Osteocyte (in vitro differentiated cells): ENCODE measurements at regions not wholly inside any gene's neighbourhood (a gene's known extent, or its start where the extent isn't known, plus 50 kb on each side); places are given as distances from the start of the nearest gene placed in this dataset.

ENCODE experiments used
- DNase-seq: peaks from one replicate; pipeline ENCODE4 v3.0.0; 2021; ENCODE audit warnings: mixed read lengths; ENCODE audit not compliant: unreplicated experiment; ENCODE audit errors: extremely low spot score
- H3K27ac Mint-ChIP-seq: one replicate; pipeline ENCODE4 v1.8.0; 2021; ENCODE audit warnings: mild to moderate bottlenecking, mixed read lengths; ENCODE audit not compliant: unreplicated experiment
- H3K27me3 Mint-ChIP-seq: one replicate; pipeline ENCODE4 v1.8.0; 2021; ENCODE audit warnings: mixed read lengths; ENCODE audit not compliant: unreplicated experiment
- H3K36me3 Mint-ChIP-seq: one replicate; pipeline ENCODE4 v1.8.0; 2021; ENCODE audit warnings: mixed read lengths; ENCODE audit not compliant: unreplicated experiment
- H3K4me1 Mint-ChIP-seq: one replicate; pipeline ENCODE4 v1.8.0; 2021; ENCODE audit warnings: mixed read lengths; ENCODE audit not compliant: unreplicated experiment
- H3K4me3 Mint-ChIP-seq: one replicate; pipeline ENCODE4 v1.8.0; 2021; ENCODE audit warnings: mild to moderate bottlenecking, moderate library complexity, mixed read lengths; ENCODE audit not compliant: unreplicated experiment
- H3K9me3 Mint-ChIP-seq: one replicate; pipeline ENCODE4 v1.8.0; 2021; ENCODE audit warnings: mixed read lengths; ENCODE audit not compliant: unreplicated experiment
- TF ChIP-seq, protein P1 (sequence below): fragments of 200-600 bp; sonication (generic); IDR thresholded peaks from 2 replicates; pipeline ENCODE4 v1.5.0; 2021; ENCODE audit warnings: antibody characterized with exemption, mild to moderate bottlenecking, moderate library complexity

DNA sequence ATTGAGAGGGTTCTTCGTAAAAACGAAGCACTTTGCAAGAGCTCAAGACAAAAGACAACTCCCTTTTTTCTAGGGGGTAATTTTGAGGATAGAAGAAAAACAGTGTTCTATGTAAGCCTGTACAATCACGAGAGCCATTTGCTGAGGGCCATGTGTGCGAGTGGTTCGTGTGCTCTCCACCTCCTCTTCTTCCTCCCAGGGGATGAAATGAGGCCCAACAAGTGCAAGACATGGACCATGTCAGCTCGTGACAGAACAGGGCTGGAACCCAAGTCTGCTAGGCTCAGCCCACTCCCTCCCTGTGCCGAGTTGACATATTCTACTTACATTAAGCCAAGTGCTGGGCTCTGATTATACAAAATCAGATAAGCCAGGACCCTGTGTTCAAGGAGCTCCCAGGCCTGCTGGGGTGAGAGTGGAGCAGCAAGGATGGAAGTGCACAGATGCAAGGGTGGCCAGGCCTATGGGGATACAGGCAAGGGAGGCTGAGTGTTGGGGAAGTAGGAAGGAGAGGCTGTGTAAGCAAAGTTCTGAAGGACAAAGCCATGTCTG, 97.9 kb upstream of the MSX2 start:
- no peak for DNase-seq
- Mint-ChIP-seq H3K27me3 (peaks cover 5% of the 10 kb centered on the region), H3K9me3 (no peaks in the 10 kb centered on the region), H3K36me3 (no peaks in the 10 kb centered on the region), H3K27ac (peak overlapping the region; percentile 47), H3K4me3 (no peak overlapping the region), H3K4me1 (peaks cover 13% of the 10 kb centered on the region)
- TF ChIP-seq, protein P1, sequence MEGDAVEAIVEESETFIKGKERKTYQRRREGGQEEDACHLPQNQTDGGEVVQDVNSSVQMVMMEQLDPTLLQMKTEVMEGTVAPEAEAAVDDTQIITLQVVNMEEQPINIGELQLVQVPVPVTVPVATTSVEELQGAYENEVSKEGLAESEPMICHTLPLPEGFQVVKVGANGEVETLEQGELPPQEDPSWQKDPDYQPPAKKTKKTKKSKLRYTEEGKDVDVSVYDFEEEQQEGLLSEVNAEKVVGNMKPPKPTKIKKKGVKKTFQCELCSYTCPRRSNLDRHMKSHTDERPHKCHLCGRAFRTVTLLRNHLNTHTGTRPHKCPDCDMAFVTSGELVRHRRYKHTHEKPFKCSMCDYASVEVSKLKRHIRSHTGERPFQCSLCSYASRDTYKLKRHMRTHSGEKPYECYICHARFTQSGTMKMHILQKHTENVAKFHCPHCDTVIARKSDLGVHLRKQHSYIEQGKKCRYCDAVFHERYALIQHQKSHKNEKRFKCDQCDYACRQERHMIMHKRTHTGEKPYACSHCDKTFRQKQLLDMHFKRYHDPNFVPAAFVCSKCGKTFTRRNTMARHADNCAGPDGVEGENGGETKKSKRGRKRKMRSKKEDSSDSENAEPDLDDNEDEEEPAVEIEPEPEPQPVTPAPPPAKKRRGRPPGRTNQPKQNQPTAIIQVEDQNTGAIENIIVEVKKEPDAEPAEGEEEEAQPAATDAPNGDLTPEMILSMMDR, result no peak

DNA sequence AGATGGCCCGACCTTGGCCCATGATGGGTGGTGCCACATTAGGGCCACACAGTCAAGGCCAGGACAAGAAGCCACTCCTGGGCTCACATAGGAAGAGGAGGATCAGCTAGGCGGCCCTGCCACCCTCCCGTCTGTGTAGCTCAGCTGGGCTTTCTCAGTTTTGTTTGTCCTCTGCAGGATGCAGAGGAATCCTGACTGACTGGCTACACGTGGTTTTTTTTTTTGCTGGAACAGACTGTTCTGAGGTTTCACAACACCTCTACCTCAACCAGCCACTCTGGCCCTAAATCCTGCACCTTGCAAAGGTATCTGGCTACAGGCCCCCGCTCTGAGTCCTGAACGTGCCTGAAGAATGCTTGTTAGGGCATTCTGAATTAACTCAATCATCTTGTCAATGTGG, 88.3 kb upstream of the MSX2 start:
- Mint-ChIP-seq H3K4me3 (no peak overlapping the region), H3K9me3 (no peaks in the 10 kb centered on the region), H3K4me1 (peaks cover 3% of the 10 kb centered on the region), H3K36me3 (no peaks in the 10 kb centered on the region), H3K27ac (no peak overlapping the region), H3K27me3 (no peaks in the 10 kb centered on the region)
- DNase-seq, result no peak
- TF ChIP-seq, protein P1, result no peak

DNA sequence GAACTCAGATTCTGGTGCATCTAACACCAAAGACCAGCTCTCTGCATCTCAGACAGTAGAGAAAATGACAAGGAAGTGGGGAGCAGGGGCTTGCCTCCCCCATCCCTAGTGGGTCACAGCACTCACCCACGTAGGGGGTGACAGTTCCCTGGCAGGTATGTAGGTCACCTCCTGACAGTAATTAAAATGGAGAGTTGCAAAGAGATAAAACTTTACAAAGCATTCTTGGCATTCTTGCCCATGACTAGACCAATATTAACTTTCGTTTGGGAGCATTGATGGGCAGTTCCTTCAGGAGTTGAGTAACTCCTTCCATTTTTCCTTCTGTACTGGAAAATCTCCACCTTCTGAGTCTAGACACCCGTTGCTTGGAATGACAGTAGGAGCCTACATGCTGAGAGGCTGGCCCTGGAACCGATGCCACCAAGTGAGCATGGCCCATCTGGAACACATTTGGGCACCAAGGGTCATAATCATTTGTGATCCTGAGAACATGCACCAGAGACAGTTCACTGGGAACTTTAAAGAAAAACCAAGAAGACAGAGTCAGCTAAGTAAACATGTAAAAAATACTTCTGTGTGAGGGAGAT, 81.5 kb upstream of the MSX2 start:
- H3K4me3 Mint-ChIP-seq, result peak overlapping the region; percentile 1
- no peak for DNase-seq
- TF ChIP-seq, protein P1, result no peak
- H3K27ac Mint-ChIP-seq, result peak overlapping the region; percentile 85
- H3K9me3 Mint-ChIP-seq, result peaks cover 9% of the 10 kb centered on the region
- H3K27me3 Mint-ChIP-seq, result no peaks in the 10 kb centered on the region
- no peaks in the 10 kb centered on the region for H3K36me3 Mint-ChIP-seq
- peaks cover 41% of the 10 kb centered on the region for H3K4me1 Mint-ChIP-seq

DNA sequence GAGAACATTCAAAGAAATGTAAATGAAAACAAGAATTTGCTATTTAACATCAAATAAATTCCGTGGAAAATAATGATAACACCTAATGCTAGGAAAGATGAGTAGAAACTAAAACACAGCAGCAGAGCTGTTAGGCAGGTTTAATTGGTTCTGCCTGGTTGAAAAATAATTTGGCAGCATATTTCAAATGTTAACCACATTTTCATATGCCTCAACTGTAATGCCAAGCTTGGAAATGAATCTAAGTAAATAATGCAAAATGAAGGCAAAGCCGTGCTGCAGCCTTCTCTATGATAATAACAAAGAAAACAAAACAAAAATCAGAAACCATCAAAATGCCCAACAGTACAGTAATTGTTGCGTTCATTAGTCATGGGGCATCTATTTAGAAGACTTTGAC, 79.9 kb upstream of the MSX2 start:
- no peak for DNase-seq
- H3K4me1 Mint-ChIP-seq, result peaks cover 41% of the 10 kb centered on the region
- no peak overlapping the region for H3K4me3 Mint-ChIP-seq
- TF ChIP-seq, protein P1, result no peak
- no peaks in the 10 kb centered on the region for H3K36me3 Mint-ChIP-seq
- H3K9me3 Mint-ChIP-seq, result peaks cover 20% of the 10 kb centered on the region
- no peaks in the 10 kb centered on the region for H3K27me3 Mint-ChIP-seq
- H3K27ac Mint-ChIP-seq, result peak overlapping the region; percentile 85

DNA sequence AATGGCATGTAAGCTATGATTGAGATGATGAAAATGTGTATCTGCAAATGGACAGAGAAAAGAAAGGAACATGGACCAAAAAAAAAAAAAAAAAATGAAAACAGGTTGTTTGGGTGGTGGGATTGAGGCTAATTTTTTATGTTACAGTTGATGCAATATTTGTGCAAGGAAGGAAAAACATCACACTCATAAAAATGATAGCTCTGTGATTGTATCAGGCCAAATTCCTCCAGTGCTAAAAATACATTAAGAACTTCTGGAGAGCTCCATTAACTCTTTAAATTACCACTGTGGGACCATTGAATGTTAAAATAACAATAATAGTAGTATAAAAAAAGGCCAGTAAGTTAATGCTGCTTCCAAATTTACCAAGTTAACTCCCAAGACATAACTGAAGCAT, 79.5 kb upstream of the MSX2 start:
- Mint-ChIP-seq H3K27ac (peak overlapping the region; percentile 85), H3K4me3 (no peak overlapping the region), H3K36me3 (no peaks in the 10 kb centered on the region), H3K9me3 (peaks cover 20% of the 10 kb centered on the region), H3K4me1 (peaks cover 39% of the 10 kb centered on the region), H3K27me3 (no peaks in the 10 kb centered on the region)
- TF ChIP-seq, protein P1, result no peak
- no peak for DNase-seq
